Duodenal mucosa (tissue), 2 donors: ENCODE measurements at regions not wholly inside any gene's neighbourhood (a gene's known extent, or its start where the extent isn't known, plus 50 kb on each side); places are given as distances from the start of the nearest gene placed in this dataset.

Source experiments
- H3K27ac ChIP-seq: one replicate; pipeline ENCODE4 v1.7.0; 2013; ENCODE audit warnings: low read depth, low read length
- H3K27me3 ChIP-seq, 2 donors: one replicate each; pipeline ENCODE4 v1.7.0; 2013; ENCODE audit warnings: low read length in 2 of 2, control low read depth in 1 of 2; ENCODE audit not compliant: insufficient read depth in 2 of 2, control insufficient read depth in 1 of 2
- H3K36me3 ChIP-seq, 2 donors: one replicate each; pipeline ENCODE4 v1.7.0; 2013; ENCODE audit warnings: low read length in 2 of 2, control low read depth in 1 of 2; ENCODE audit not compliant: insufficient read depth in 2 of 2, control insufficient read depth in 1 of 2
- H3K4me1 ChIP-seq, 2 donors: one replicate each; pipeline ENCODE4 v1.7.0; 2013; ENCODE audit warnings: low read length in 2 of 2, control low read depth in 1 of 2; ENCODE audit not compliant: insufficient read depth in 2 of 2, control insufficient read depth in 1 of 2
- H3K4me3 ChIP-seq, 2 donors: one replicate each; pipeline ENCODE4 v1.7.0; 2013; ENCODE audit warnings: low read length in 2 of 2, low read depth in 1 of 2
- H3K9ac ChIP-seq, 2 donors: one replicate each; pipeline ENCODE4 v1.7.0; 2013; ENCODE audit warnings: low read length in 2 of 2, low read depth in 1 of 2
- H3K9me3 ChIP-seq, 2 donors: one replicate each; pipeline ENCODE4 v1.7.0; 2013; ENCODE audit warnings: low read length in 2 of 2, control low read depth in 1 of 2; ENCODE audit not compliant: control insufficient read depth in 1 of 2

DNA sequence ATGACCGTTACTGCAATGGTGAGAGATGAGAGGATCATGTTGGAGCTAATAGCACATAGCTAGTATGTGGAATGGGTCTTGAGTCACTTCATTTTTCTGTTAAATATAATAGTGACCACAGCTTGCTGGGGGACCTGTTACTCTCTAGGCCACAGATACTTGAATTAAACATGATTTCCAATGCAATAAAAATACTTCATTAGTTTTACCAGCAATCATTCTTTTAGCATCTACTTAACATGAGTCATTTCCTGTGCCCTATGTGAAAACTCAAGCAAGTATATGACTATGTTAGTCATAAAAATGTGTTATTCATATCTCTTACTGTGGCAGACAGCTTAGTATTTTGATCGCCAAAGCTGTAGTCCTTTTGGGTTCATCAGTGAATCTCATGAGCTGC lies 798.8 kb downstream of the SLC16A7 start:
- Histone ChIP-seq H3K9me3 (peaks cover 0 to 11% of the 10 kb centered on the region in 2 donors), H3K27ac (no peak overlapping the region), H3K4me3 (no peak overlapping the region), H3K4me1 (no peaks in the 10 kb centered on the region), H3K9ac (no peak overlapping the region), H3K36me3 (no peaks in the 10 kb centered on the region), H3K27me3 (no peaks in the 10 kb centered on the region)

DNA sequence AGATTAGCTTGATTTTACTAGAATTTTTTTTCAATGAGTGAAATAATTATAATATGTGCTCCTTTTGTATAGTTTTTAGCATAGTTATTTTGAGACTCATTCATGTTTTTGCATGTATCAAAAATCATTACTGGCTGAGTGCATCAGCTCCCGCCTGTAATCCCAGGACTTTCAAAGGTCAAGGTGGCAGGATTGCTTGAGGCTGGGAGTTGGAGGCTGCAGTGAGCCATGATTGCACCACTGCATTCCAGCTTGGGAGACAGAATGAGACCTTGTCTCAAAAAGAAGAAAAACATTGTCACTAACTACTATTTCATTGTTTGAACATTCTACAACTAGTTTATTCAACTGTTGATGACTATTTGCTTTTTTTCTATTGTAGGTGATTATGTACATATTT lies 802.7 kb downstream of the SLC16A7 start:
- no peak overlapping the region for H3K9ac ChIP-seq
- no peak overlapping the region for H3K4me3 ChIP-seq
- H3K4me1 ChIP-seq, result no peaks in the 10 kb centered on the region
- H3K27ac ChIP-seq, result no peak overlapping the region
- no peaks in the 10 kb centered on the region for H3K36me3 ChIP-seq
- no peaks in the 10 kb centered on the region for H3K9me3 ChIP-seq
- no peaks in the 10 kb centered on the region for H3K27me3 ChIP-seq

GRCh38 chr12:60399064-60399463 lies 803.2 kb downstream of the SLC16A7 start:
- no peak overlapping the region for H3K4me3 ChIP-seq
- H3K27ac ChIP-seq, result no peak overlapping the region
- no peaks in the 10 kb centered on the region for H3K27me3 ChIP-seq
- H3K9me3 ChIP-seq, result no peaks in the 10 kb centered on the region
- no peaks in the 10 kb centered on the region for H3K36me3 ChIP-seq
- no peaks in the 10 kb centered on the region for H3K4me1 ChIP-seq
- no peak overlapping the region for H3K9ac ChIP-seq

GRCh38 chr12:60402996-60403395 lies 807.2 kb downstream of the SLC16A7 start:
- Histone ChIP-seq H3K36me3 (no peaks in the 10 kb centered on the region), H3K9ac (no peak overlapping the region), H3K9me3 (no peaks in the 10 kb centered on the region), H3K4me1 (no peaks in the 10 kb centered on the region), H3K4me3 (no peak overlapping the region), H3K27ac (no peak overlapping the region), H3K27me3 (no peaks in the 10 kb centered on the region)

- H3K4me3 ChIP-seq, result no peak overlapping the region
- peaks cover 6 to 8% of the 10 kb centered on the region in 2 donors for H3K9me3 ChIP-seq
- H3K27me3 ChIP-seq, result no peaks in the 10 kb centered on the region
- no peaks in the 10 kb centered on the region for H3K4me1 ChIP-seq
- H3K27ac ChIP-seq, result no peak overlapping the region
- no peak overlapping the region for H3K9ac ChIP-seq
- H3K36me3 ChIP-seq, result no peaks in the 10 kb centered on the region
These were observed 819.5 kb downstream of the SLC16A7 start for GRCh38 chr12:60415351-60415750.

GRCh38 chr12:60419986-60420385 lies 824.2 kb downstream of the SLC16A7 start:
- Histone ChIP-seq H3K36me3 (no peaks in the 10 kb centered on the region), H3K4me3 (no peak overlapping the region), H3K27ac (no peak overlapping the region), H3K4me1 (no peaks in the 10 kb centered on the region), H3K9ac (no peak overlapping the region), H3K9me3 (peaks cover 6 to 8% of the 10 kb centered on the region in 2 donors), H3K27me3 (no peaks in the 10 kb centered on the region)

DNA sequence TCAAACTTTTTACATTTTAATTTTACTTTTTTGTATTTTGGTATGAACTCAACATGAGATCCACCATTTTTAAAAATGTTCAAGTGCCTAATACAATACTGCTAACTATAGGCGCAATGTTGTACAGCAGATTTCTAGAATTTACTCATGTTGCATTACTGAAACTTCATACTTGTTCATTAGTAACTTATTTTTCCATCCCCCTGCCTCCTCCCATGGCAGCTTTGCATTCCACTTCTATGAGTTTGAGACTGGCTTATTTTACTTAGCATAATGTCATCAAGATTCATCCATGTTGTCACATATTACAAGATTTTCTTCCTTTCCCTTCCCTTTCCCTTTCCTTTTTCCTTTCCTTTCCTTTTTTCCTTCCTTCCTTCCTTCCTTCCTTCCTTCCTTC lies 825.9 kb downstream of the SLC16A7 start:
- H3K27me3 ChIP-seq, result no peaks in the 10 kb centered on the region
- no peaks in the 10 kb centered on the region for H3K36me3 ChIP-seq
- no peaks in the 10 kb centered on the region for H3K9me3 ChIP-seq
- H3K9ac ChIP-seq, result no peak overlapping the region
- H3K4me3 ChIP-seq, result no peak overlapping the region
- no peak overlapping the region for H3K27ac ChIP-seq
- H3K4me1 ChIP-seq, result no peaks in the 10 kb centered on the region

GRCh38 chr12:60437297-60437696 lies 841.5 kb downstream of the SLC16A7 start:
- Histone ChIP-seq H3K9me3 (peaks cover 0 to 6% of the 10 kb centered on the region in 2 donors), H3K27me3 (no peaks in the 10 kb centered on the region), H3K27ac (no peak overlapping the region), H3K4me1 (no peaks in the 10 kb centered on the region), H3K4me3 (no peak overlapping the region), H3K36me3 (no peaks in the 10 kb centered on the region), H3K9ac (no peak overlapping the region)

DNA sequence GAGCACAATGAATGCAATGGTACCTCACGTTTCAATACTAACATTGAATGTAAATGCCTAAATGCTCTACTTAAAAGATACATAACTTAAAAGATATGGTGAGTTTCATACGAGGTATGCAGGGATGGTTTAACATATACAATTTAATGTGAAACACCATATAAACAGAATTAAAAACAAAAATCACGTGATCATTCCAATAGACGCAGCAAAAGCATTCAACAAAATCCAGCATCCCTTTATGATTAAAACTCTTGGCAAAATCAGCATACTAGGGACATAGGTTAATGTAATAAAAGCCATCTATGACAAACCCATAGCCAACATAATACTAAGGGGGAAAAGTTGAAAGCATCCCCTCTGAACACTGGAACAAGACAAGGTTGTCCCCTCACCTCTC lies 845.7 kb downstream of the SLC16A7 start:
- Histone ChIP-seq H3K27ac (no peak overlapping the region), H3K27me3 (no peaks in the 10 kb centered on the region), H3K9me3 (peaks cover 7 to 21% of the 10 kb centered on the region in 2 donors), H3K36me3 (no peaks in the 10 kb centered on the region), H3K4me1 (no peaks in the 10 kb centered on the region), H3K4me3 (no peak overlapping the region), H3K9ac (no peak overlapping the region)

GRCh38 chr12:60451457-60451856 lies 855.6 kb downstream of the SLC16A7 start:
- H3K4me1 ChIP-seq, result no peaks in the 10 kb centered on the region
- no peak overlapping the region for H3K4me3 ChIP-seq
- H3K27me3 ChIP-seq, result no peaks in the 10 kb centered on the region
- H3K9me3 ChIP-seq, result no peaks in the 10 kb centered on the region
- H3K27ac ChIP-seq, result no peak overlapping the region
- H3K36me3 ChIP-seq, result no peaks in the 10 kb centered on the region
- H3K9ac ChIP-seq, result no peak overlapping the region

DNA sequence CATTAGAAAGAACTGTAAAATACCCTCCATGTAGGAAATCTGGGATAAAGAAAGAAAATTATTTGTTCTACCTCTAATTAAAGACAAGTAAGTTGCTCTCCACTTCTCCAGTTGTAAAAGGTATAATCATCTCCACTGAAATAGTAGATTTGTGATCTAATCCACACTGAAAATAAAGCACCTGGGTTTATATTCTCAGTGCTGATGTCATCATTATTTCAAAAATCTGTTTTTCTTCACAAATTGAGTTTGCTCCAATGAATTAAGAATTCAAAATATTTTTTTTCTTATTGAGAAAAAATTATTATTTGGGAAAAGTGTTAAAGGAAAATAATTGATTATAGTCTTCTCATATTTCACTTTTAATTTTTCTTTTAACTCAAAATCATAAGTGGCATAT lies 869.2 kb downstream of the SLC16A7 start:
- no peak overlapping the region for H3K9ac ChIP-seq
- no peak overlapping the region for H3K27ac ChIP-seq
- H3K4me3 ChIP-seq, result no peak overlapping the region

More for the DNA sequence above, 869.2 kb downstream of the SLC16A7 start:
- Histone ChIP-seq H3K9me3 (no peaks in the 10 kb centered on the region), H3K4me1 (no peaks in the 10 kb centered on the region), H3K27me3 (no peaks in the 10 kb centered on the region), H3K36me3 (no peaks in the 10 kb centered on the region)
